SK-N-SH (cell line): ENCODE measurements at regions not wholly inside any gene's neighbourhood (a gene's known extent, or its start where the extent isn't known, plus 50 kb on each side); places are given as distances from the start of the nearest gene placed in this dataset.

Experiments used
- CTCF ChIP-seq: fragments of 200-600 bp; sonication (generic); IDR thresholded peaks from 2 replicates; pipeline ENCODE4 v1.6.1; 2017; ENCODE audit warnings: antibody characterized with exemption, mild to moderate bottlenecking, moderate library complexity
- EP300 ChIP-seq, 2 experiments: IDR thresholded peaks; 2 replicates each; pipeline versions ENCODE4 v1.4.0 to v1.6.1; 2012; ENCODE audit warnings: borderline replicate concordance in 1 of 2, low read depth in 1 of 2, low read length in 1 of 2
- EZH2phosphoT487 ChIP-seq: fragments of 200-600 bp; sonication (generic); IDR thresholded peaks from 2 replicates; pipeline ENCODE4 v1.6.1; 2017; ENCODE audit warnings: low read depth, mixed run types, mild to moderate bottlenecking, antibody characterized with exemption, moderate library complexity, borderline replicate concordance
- MAX ChIP-seq: IDR thresholded peaks from 2 replicates; pipeline ENCODE4 v1.4.0; 2012; ENCODE audit warnings: low read depth
- PBX3 ChIP-seq: IDR thresholded peaks from 2 replicates; pipeline ENCODE4; 2012
- REST ChIP-seq: IDR thresholded peaks from 2 replicates; pipeline ENCODE4 v1.6.1; 2012; ENCODE audit warnings: mild to moderate bottlenecking, low read depth, low read length, moderate library complexity
- RFX5 ChIP-seq: IDR thresholded peaks from 2 replicates; pipeline ENCODE4 v1.6.1; 2012; ENCODE audit warnings: mild to moderate bottlenecking, improper control_type of control experiment, low read length
- SIN3A ChIP-seq: IDR thresholded peaks from 2 replicates; pipeline ENCODE4 v1.6.1; 2012; ENCODE audit warnings: low read depth, mild to moderate bottlenecking, low read length, moderate library complexity, borderline replicate concordance
- TAF1 ChIP-seq: IDR thresholded peaks from 2 replicates; pipeline ENCODE4 v1.6.1; 2012; ENCODE audit warnings: low read depth, mild to moderate bottlenecking, low read length, moderate library complexity, borderline replicate concordance

DNA sequence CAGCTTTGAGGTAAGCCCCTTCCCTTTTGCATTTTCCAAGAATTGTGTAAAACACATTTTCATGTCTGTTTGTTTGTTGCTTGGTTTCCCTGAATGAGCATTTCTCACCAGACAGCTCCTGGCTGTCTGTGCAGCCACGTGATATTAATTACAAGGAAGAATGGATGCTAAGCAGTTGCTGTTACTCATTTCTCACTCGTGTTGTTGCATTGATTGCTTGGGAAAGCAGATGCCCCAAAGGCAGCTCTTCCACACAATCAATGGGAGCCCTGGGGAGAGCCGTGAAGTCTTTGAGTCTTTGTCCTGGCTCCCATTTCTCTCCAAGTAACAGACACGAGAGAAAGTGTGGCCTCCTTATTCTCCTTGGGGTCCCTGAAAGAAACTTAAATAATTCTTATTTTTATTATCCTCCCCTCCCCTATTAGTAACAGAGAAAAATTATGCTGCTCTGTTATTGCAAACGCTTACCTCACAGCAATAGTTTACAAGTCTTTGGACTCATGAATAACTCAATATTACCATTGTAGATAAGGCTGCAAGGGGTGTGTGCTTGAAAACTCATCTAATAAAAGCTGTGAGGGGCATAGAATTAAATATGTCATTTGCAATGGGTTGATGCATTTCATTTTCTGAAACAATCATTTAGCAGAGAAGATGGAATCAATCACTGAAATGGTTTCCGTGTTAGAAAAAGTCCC, 127.7 kb upstream of the CAMK1G start:
- no peak for TF ChIP-seq EP300 (IDR thresholded peaks at IDR 0.05; ENCODE audit: borderline replicate concordance in 1 of 2, low read depth in 1 of 2, low read length in 1 of 2)
- TF ChIP-seq MAX: no peak
- no peak for TF ChIP-seq TAF1
- TF ChIP-seq CTCF: no peak
- TF ChIP-seq RFX5: no peak
- TF ChIP-seq REST: no peak
- no peak for TF ChIP-seq EZH2phosphoT487
- no peak for TF ChIP-seq SIN3A
- no peak for TF ChIP-seq PBX3
